Breast epithelium (tissue), 4 donors: ENCODE measurements at regions not wholly inside any gene's neighbourhood (a gene's known extent, or its start where the extent isn't known, plus 50 kb on each side); places are given as distances from the start of the nearest gene placed in this dataset.

Source experiments
- DNase-seq, 2 donors: peaks; one replicate each; pipeline ENCODE4 v3.0.0-alpha.2; 2019; ENCODE audit warnings: low spot score in 2 of 2
- H3K27ac ChIP-seq, 2 donors: fragments of 200-600 bp; sonication (generic) in 1 of 2; one replicate each; pipeline ENCODE4 v1.5.1; 2016 to 2019; ENCODE audit warnings: mild to moderate bottlenecking in 1 of 2
- H3K27me3 ChIP-seq, 2 donors: fragments of 200-600 bp; sonication (generic) in 1 of 2; one replicate each; pipeline versions ENCODE4 v1.5.1 to v1.6.0; 2017 to 2019; ENCODE audit warnings: control low read depth in 1 of 2, mild to moderate bottlenecking in 1 of 2
- H3K36me3 ChIP-seq: fragments of 200-600 bp; one replicate; pipeline ENCODE4 v1.5.1; 2019
- H3K4me1 ChIP-seq, 2 donors: fragments of 200-600 bp; sonication (generic); one replicate each; pipeline ENCODE4 v1.5.1; 2016 to 2019; ENCODE audit warnings: control low read depth in 1 of 2
- H3K4me3 ChIP-seq, 3 donors: fragments of 200-600 bp; sonication (generic); 1 replicate in 2 of 3; 2 replicates in 1 of 3; pipeline ENCODE4 v1.5.1; 2016 to 2019; ENCODE audit warnings: mild to moderate bottlenecking in 3 of 3, moderate library complexity in 2 of 3
- H3K9me3 ChIP-seq, 2 donors: fragments of 200-600 bp; sonication (generic) in 1 of 2; one replicate each; pipeline ENCODE4 v1.5.1; 2016 to 2019; ENCODE audit warnings: control low read depth in 1 of 2
- CTCF ChIP-seq, 3 donors: fragments of 450-650 bp; IDR thresholded peaks; one replicate each; pipeline ENCODE4 v1.5.1; 2016 to 2017; ENCODE audit warnings: antibody characterized with exemption in 3 of 3, mild to moderate bottlenecking in 3 of 3, moderate library complexity in 3 of 3
- POLR2A ChIP-seq: fragments of 450-650 bp; IDR thresholded peaks from one replicate; pipeline ENCODE4 v1.6.1; 2016; ENCODE audit warnings: antibody characterized with exemption, mild to moderate bottlenecking, moderate library complexity
- POLR2AphosphoS5 ChIP-seq, 3 donors: sonication (generic); formaldehyde crosslinking; IDR thresholded peaks; one replicate each; pipeline ENCODE4 v1.6.1; 2017; ENCODE audit warnings: antibody characterized with exemption in 3 of 3
- intact Hi-C: fragments of 100-400 bp; cut with DNase I; formaldehyde crosslinking; loops from one replicate; pipeline ENCODE4 v1.15.1; 2023; ENCODE audit warnings: low total_unique reads

- Histone ChIP-seq H3K36me3 (no peaks in the 10 kb centered on the region), H3K9me3 (no peaks in the 10 kb centered on the region), H3K27me3 (peaks cover 0 to 70% of the 10 kb centered on the region in 2 donors), H3K4me1 (no peaks in the 10 kb centered on the region), H3K27ac (no peak overlapping the region), H3K4me3 (peak overlapping the region; percentile 33 to 67 (median 49))
- intact Hi-C loops, result no loop called here
- TF ChIP-seq CTCF (IDR thresholded peaks at IDR 0.05), result no peak
- TF ChIP-seq POLR2AphosphoS5 (IDR thresholded peaks at IDR 0.05), result no peak
- no peak for TF ChIP-seq POLR2A
- no peak for DNase-seq
Observed at GRCh38 chr15:29569533-29570092, 252.7 kb downstream of the TJP1 start.

GRCh38 chr15:29568840-29569532, 253.3 kb downstream of the TJP1 start:
- intact Hi-C loops, result no loop called here
- no peak overlapping the region for H3K27ac ChIP-seq
- H3K4me1 ChIP-seq, result no peaks in the 10 kb centered on the region
- H3K36me3 ChIP-seq, result no peaks in the 10 kb centered on the region
- no peaks in the 10 kb centered on the region for H3K9me3 ChIP-seq
- no peak overlapping the region for H3K4me3 ChIP-seq
- peak in 1 of 3 donors; percentile 17 for TF ChIP-seq CTCF (IDR thresholded peaks at IDR 0.05)
- no peak for TF ChIP-seq POLR2A
- TF ChIP-seq POLR2AphosphoS5 (IDR thresholded peaks at IDR 0.05), result no peak
- H3K27me3 ChIP-seq, result peaks cover 0 to 63% of the 10 kb centered on the region in 2 donors
- DNase-seq, result no peak

GRCh38 chr15:29567336-29567735, 254.9 kb downstream of the TJP1 start:
- intact Hi-C loops, result no loop called here
- peaks cover 0 to 50% of the 10 kb centered on the region in 2 donors for H3K27me3 ChIP-seq
- no peak for DNase-seq
- H3K4me3 ChIP-seq, result no peak overlapping the region
- no peak for TF ChIP-seq POLR2AphosphoS5 (IDR thresholded peaks at IDR 0.05)
- no peaks in the 10 kb centered on the region for H3K36me3 ChIP-seq
- no peak overlapping the region for H3K27ac ChIP-seq
- H3K9me3 ChIP-seq, result peaks cover 0 to 8% of the 10 kb centered on the region in 2 donors
- H3K4me1 ChIP-seq, result no peaks in the 10 kb centered on the region

- no peaks in the 10 kb centered on the region for H3K4me1 ChIP-seq
- peaks cover 0 to 46% of the 10 kb centered on the region in 2 donors for H3K27me3 ChIP-seq
- intact Hi-C loops, result no loop called here
- no peaks in the 10 kb centered on the region for H3K36me3 ChIP-seq
- no peak overlapping the region for H3K27ac ChIP-seq
- H3K4me3 ChIP-seq, result no peak overlapping the region
- H3K9me3 ChIP-seq, result peaks cover 0 to 8% of the 10 kb centered on the region in 2 donors
- TF ChIP-seq CTCF (IDR thresholded peaks at IDR 0.05) (no peak), POLR2AphosphoS5 (IDR thresholded peaks at IDR 0.05) (no peak), POLR2A (no peak)
- no peak for DNase-seq
Observed at GRCh38 chr15:29566914-29567313, 255.4 kb downstream of the TJP1 start.

- TF ChIP-seq POLR2A, result no peak
- Histone ChIP-seq H3K4me1 (no peaks in the 10 kb centered on the region), H3K27me3 (peaks cover 0 to 15% of the 10 kb centered on the region in 2 donors), H3K9me3 (peaks cover 0 to 8% of the 10 kb centered on the region in 2 donors), H3K36me3 (no peaks in the 10 kb centered on the region), H3K4me3 (no peak overlapping the region), H3K27ac (no peak overlapping the region)
- intact Hi-C loops, result no loop called here
- no peak for DNase-seq
Observed at GRCh38 chr15:29563112-29563511, 259.2 kb downstream of the TJP1 start.

- Histone ChIP-seq H3K4me1 (no peaks in the 10 kb centered on the region), H3K27ac (no peak overlapping the region), H3K4me3 (no peak overlapping the region), H3K9me3 (peaks cover 0 to 8% of the 10 kb centered on the region in 2 donors), H3K27me3 (peaks cover 0 to 2% of the 10 kb centered on the region in 2 donors), H3K36me3 (no peaks in the 10 kb centered on the region)
- no peak for DNase-seq
- intact Hi-C loops, result no loop called here
- TF ChIP-seq POLR2A (no peak), POLR2AphosphoS5 (IDR thresholded peaks at IDR 0.05) (no peak), CTCF (IDR thresholded peaks at IDR 0.05) (no peak)
Observed at GRCh38 chr15:29560896-29561295, 261.4 kb downstream of the TJP1 start.
